WTC11 (cell line): ENCODE measurements at regions not wholly inside any gene's neighbourhood (a gene's known extent, or its start where the extent isn't known, plus 50 kb on each side); places are given as distances from the start of the nearest gene placed in this dataset.

Experiments
- ELF4 ChIP-seq: sonication (generic); formaldehyde crosslinking; IDR thresholded peaks from 2 replicates; pipeline ENCODE4 v1.8.1; 2022; ENCODE audit warnings: low read depth, mild to moderate bottlenecking, moderate library complexity, missing genetic modification reagents
- GABPB1 ChIP-seq: sonication (generic); formaldehyde crosslinking; IDR thresholded peaks from 2 replicates; pipeline ENCODE4 v1.8.1; 2023; ENCODE audit warnings: mild to moderate bottlenecking, missing genetic modification reagents
- GTF2I ChIP-seq: fragments of 250-450 bp; sonication (Bioruptor Pico); conservative IDR thresholded peaks from 2 replicates; pipeline ENCODE4 v1.4.0; 2021; ENCODE audit warnings: mild to moderate bottlenecking
- JUN ChIP-seq: sonication (generic); formaldehyde crosslinking; IDR thresholded peaks from 2 replicates; pipeline ENCODE4 v1.8.0; 2023; ENCODE audit warnings: mild to moderate bottlenecking, missing genetic modification reagents
- NR1H2 ChIP-seq: sonication (generic); formaldehyde crosslinking; IDR thresholded peaks from 2 replicates; pipeline ENCODE4 v1.9.0; 2021; ENCODE audit warnings: mild to moderate bottlenecking, moderate library complexity, missing genetic modification reagents
- PRRX2 ChIP-seq: fragments of 250-450 bp; sonication (Bioruptor Pico); IDR thresholded peaks from 2 replicates; pipeline ENCODE4 v1.8.0; 2021; ENCODE audit warnings: mild to moderate bottlenecking
- TF ChIP-seq, protein P1 (sequence below): sonication (generic); formaldehyde crosslinking; IDR thresholded peaks from 2 replicates; pipeline ENCODE4 v1.8.1; 2022; ENCODE audit warnings: missing genetic modification reagents, borderline replicate concordance
- TF ChIP-seq, protein P2 (sequence below): sonication (generic); formaldehyde crosslinking; IDR thresholded peaks from 2 replicates; pipeline ENCODE4 v1.8.1; 2022; ENCODE audit warnings: low read depth, missing genetic modification reagents, borderline replicate concordance
- TF ChIP-seq, protein P3 (sequence below): fragments of 200-600 bp; IDR thresholded peaks from 2 replicates; pipeline ENCODE4 v1.8.0; 2022; ENCODE audit warnings: antibody characterized with exemption
- TF ChIP-seq, protein P4 (sequence below): sonication (generic); formaldehyde crosslinking; conservative IDR thresholded peaks from 2 replicates; pipeline ENCODE4 v1.8.1; 2022; ENCODE audit warnings: mild to moderate bottlenecking, missing genetic modification reagents
- TF ChIP-seq, protein P5 (sequence below): sonication (generic); formaldehyde crosslinking; IDR thresholded peaks from 2 replicates; pipeline ENCODE4 v1.8.1; 2022; ENCODE audit warnings: mild to moderate bottlenecking, moderate library complexity, missing genetic modification reagents

DNA sequence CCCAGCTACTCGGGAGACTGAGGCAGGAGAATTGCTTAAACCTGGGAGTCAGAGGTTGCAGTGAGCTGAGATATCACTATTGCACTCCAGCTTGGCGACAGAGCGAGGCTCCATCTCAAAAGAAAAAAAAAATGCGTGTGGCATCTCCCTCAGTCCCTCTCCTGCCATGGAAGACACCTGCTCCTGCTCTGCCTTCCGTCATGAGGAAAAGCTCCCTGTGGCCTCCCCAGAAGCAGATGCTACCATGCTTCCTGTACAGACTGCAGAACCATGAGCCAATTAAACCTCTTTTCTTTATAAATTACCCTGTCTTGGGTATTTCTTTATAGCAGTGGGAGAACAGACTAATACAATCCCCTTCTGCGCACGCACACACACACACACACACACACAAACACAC, 249.4 kb downstream of the MN1 start:
- TF ChIP-seq, protein P1, sequence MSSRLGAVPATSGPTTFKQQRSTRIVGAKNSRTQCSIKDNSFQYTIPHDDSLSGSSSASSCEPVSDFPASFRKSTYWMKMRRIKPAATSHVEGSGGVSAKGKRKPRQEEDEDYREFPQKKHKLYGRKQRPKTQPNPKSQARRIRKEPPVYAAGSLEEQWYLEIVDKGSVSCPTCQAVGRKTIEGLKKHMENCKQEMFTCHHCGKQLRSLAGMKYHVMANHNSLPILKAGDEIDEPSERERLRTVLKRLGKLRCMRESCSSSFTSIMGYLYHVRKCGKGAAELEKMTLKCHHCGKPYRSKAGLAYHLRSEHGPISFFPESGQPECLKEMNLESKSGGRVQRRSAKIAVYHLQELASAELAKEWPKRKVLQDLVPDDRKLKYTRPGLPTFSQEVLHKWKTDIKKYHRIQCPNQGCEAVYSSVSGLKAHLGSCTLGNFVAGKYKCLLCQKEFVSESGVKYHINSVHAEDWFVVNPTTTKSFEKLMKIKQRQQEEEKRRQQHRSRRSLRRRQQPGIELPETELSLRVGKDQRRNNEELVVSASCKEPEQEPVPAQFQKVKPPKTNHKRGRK (CRISPR knock-in tag) = no peak
- TF ChIP-seq, protein P2, sequence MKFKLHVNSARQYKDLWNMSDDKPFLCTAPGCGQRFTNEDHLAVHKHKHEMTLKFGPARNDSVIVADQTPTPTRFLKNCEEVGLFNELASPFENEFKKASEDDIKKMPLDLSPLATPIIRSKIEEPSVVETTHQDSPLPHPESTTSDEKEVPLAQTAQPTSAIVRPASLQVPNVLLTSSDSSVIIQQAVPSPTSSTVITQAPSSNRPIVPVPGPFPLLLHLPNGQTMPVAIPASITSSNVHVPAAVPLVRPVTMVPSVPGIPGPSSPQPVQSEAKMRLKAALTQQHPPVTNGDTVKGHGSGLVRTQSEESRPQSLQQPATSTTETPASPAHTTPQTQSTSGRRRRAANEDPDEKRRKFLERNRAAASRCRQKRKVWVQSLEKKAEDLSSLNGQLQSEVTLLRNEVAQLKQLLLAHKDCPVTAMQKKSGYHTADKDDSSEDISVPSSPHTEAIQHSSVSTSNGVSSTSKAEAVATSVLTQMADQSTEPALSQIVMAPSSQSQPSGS (CRISPR knock-in tag) = no peak
- TF ChIP-seq, protein P3, sequence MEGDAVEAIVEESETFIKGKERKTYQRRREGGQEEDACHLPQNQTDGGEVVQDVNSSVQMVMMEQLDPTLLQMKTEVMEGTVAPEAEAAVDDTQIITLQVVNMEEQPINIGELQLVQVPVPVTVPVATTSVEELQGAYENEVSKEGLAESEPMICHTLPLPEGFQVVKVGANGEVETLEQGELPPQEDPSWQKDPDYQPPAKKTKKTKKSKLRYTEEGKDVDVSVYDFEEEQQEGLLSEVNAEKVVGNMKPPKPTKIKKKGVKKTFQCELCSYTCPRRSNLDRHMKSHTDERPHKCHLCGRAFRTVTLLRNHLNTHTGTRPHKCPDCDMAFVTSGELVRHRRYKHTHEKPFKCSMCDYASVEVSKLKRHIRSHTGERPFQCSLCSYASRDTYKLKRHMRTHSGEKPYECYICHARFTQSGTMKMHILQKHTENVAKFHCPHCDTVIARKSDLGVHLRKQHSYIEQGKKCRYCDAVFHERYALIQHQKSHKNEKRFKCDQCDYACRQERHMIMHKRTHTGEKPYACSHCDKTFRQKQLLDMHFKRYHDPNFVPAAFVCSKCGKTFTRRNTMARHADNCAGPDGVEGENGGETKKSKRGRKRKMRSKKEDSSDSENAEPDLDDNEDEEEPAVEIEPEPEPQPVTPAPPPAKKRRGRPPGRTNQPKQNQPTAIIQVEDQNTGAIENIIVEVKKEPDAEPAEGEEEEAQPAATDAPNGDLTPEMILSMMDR = no peak
- TF ChIP-seq JUN (CRISPR knock-in tag) (no peak), ELF4 (CRISPR knock-in tag) (no peak), NR1H2 (no peak), GTF2I (CRISPR knock-in tag) (no peak), GABPB1 (CRISPR knock-in tag) (no peak), PRRX2 (CRISPR knock-in tag) (no peak)
- TF ChIP-seq, protein P4, sequence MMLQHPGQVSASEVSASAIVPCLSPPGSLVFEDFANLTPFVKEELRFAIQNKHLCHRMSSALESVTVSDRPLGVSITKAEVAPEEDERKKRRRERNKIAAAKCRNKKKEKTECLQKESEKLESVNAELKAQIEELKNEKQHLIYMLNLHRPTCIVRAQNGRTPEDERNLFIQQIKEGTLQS (CRISPR knock-in tag) = no peak
- TF ChIP-seq, protein P5, sequence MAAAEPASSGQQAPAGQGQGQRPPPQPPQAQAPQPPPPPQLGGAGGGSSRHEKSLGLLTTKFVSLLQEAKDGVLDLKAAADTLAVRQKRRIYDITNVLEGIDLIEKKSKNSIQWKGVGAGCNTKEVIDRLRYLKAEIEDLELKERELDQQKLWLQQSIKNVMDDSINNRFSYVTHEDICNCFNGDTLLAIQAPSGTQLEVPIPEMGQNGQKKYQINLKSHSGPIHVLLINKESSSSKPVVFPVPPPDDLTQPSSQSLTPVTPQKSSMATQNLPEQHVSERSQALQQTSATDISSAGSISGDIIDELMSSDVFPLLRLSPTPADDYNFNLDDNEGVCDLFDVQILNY (CRISPR knock-in tag) = no peak
